ENCODE measurements at regions not wholly inside any gene's neighbourhood (a gene's known extent, or its start where the extent isn't known, plus 50 kb on each side); places are given as distances from the start of the nearest gene placed in this dataset.

- intact Hi-C loops (cut with DNase I): no loop called here
- Histone ChIP-seq H3K27me3 (no peaks in the 10 kb centered on the region), H3K36me3 (no peaks in the 10 kb centered on the region), H3K9me3 (no peaks in the 10 kb centered on the region), H3K27ac (no peak overlapping the region), H3K4me1 (peaks cover 0 to 5% (median 0%) of the 10 kb centered on the region in 4 donors), H3K4me3 (no peak overlapping the region)
- no peak for DNase-seq
- WGBS, 2 donors: 74 to 89% methylated on average over 4 of the region's 4 CpGs
- TF ChIP-seq CTCF (IDR thresholded peaks at IDR 0.05) (no peak), POLR2A (IDR thresholded peaks at IDR 0.05) (no peak), EP300 (IDR thresholded peaks at IDR 0.05) (no peak), POLR2AphosphoS5 (IDR thresholded peaks at IDR 0.05) (no peak)
These were observed 556.9 kb downstream of the CD83 start for GRCh38 chr6:14674458-14674857.

GRCh38 chr6:14674867-14675648 is 557.5 kb downstream of the CD83 start:
- no peaks in the 10 kb centered on the region for H3K36me3 ChIP-seq
- intact Hi-C loops (cut with DNase I): no loop called here
- TF ChIP-seq CTCF (IDR thresholded peaks at IDR 0.05) (no peak), EP300 (IDR thresholded peaks at IDR 0.05) (no peak), POLR2AphosphoS5 (IDR thresholded peaks at IDR 0.05) (no peak), POLR2A (IDR thresholded peaks at IDR 0.05) (no peak)

DNA sequence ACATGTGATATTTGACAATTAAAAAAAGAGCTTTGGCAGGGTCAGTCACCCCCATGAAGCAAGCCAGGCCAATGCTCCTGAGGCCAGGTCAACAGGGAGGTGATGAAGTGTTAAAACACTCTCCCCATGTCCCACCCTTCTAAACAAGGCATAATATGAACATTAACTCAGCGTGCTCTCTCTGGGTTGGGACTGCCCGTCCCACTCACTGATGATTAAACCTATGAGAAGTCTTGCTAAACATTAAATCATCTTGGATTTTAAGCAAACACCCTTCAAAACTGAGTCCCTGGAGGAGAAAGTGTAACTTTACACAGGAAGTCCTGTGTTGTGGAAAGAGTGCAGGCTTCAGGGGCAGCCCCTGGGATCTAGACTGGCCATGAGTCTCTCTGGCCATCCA is 558.5 kb downstream of the CD83 start:
- Histone ChIP-seq H3K4me3 (no peak overlapping the region), H3K4me1 (peaks cover 0 to 5% (median 0%) of the 10 kb centered on the region in 4 donors), H3K36me3 (no peaks in the 10 kb centered on the region), H3K27me3 (no peaks in the 10 kb centered on the region), H3K9me3 (no peaks in the 10 kb centered on the region), H3K27ac (no peak overlapping the region)
- 83 to 89% methylated on average over 2 of the region's 2 CpGs for WGBS, 2 donors
- intact Hi-C loops (cut with DNase I): no loop called here
- DNase-seq: no peak
- TF ChIP-seq POLR2AphosphoS5 (IDR thresholded peaks at IDR 0.05): no peak
- no peak for TF ChIP-seq CTCF (IDR thresholded peaks at IDR 0.05)
- TF ChIP-seq EP300 (IDR thresholded peaks at IDR 0.05): no peak
- TF ChIP-seq POLR2A (IDR thresholded peaks at IDR 0.05): no peak

More at GRCh38 chr6:14674867-14675648, 557.5 kb downstream of the CD83 start:
- no peaks in the 10 kb centered on the region for H3K27me3 ChIP-seq
- DNase-seq: no peak
- no peak overlapping the region for H3K4me3 ChIP-seq
- 95% methylated on average over 7 of the region's 7 CpGs for WGBS, 2 donors
- H3K27ac ChIP-seq: no peak overlapping the region
- H3K4me1 ChIP-seq: peaks cover 0 to 5% (median 0%) of the 10 kb centered on the region in 4 donors
- H3K9me3 ChIP-seq: no peaks in the 10 kb centered on the region

GRCh38 chr6:14676977-14677781 is 559.6 kb downstream of the CD83 start:
- 96 to 97% methylated on average over 19 of the region's 19 CpGs for WGBS, 2 donors
- intact Hi-C loops (cut with DNase I): no loop called here
- H3K27me3 ChIP-seq: no peaks in the 10 kb centered on the region
- no peaks in the 10 kb centered on the region for H3K36me3 ChIP-seq
- no peak for DNase-seq
- no peaks in the 10 kb centered on the region for H3K4me1 ChIP-seq
- TF ChIP-seq EP300 (IDR thresholded peaks at IDR 0.05) (no peak), CTCF (IDR thresholded peaks at IDR 0.05) (no peak), POLR2A (IDR thresholded peaks at IDR 0.05) (no peak), POLR2AphosphoS5 (IDR thresholded peaks at IDR 0.05) (no peak)
- H3K27ac ChIP-seq: no peak overlapping the region
- H3K9me3 ChIP-seq: no peaks in the 10 kb centered on the region
- no peak overlapping the region for H3K4me3 ChIP-seq

Data from sigmoid colon (tissue), 6 donors.